HEK293T (cell line): ENCODE measurements at regions not wholly inside any gene's neighbourhood (a gene's known extent, or its start where the extent isn't known, plus 50 kb on each side); places are given as distances from the start of the nearest gene placed in this dataset.

Experiments used
- CTCF ChIA-PET: fragments of 350-600 bp; formaldehyde crosslinking; extraction: SDS; loops from one replicate; lab custom pipeline; 2021; ENCODE audit warnings: antibody characterized with exemption, inconsistent platforms; lab: Yijun Ruan, JAX
- POLR2A ChIA-PET: fragments of 350-600 bp; formaldehyde crosslinking; extraction: SDS; loops from one replicate; lab custom pipeline; 2020; ENCODE audit warnings: antibody characterized with exemption, inconsistent platforms; lab: Yijun Ruan, JAX
- DNase-seq: peaks from one replicate; pipeline ENCODE4 v3.0.0; 2012; ENCODE audit warnings: mixed read lengths; ENCODE audit errors: extremely low spot score
- ARNT ChIP-seq: fragments of 450-650 bp; IDR thresholded peaks from 2 replicates; pipeline ENCODE4 v1.6.1; 2017; ENCODE audit warnings: mild to moderate bottlenecking
- BHLHE40 ChIP-seq: fragments of 450-650 bp; IDR thresholded peaks from 2 replicates; pipeline ENCODE4 v1.6.1; 2016; ENCODE audit warnings: mild to moderate bottlenecking, moderate library complexity, borderline replicate concordance
- CTBP1 ChIP-seq: fragments of 450-650 bp; IDR thresholded peaks from 2 replicates; pipeline ENCODE4 v1.6.1; 2016; ENCODE audit warnings: borderline replicate concordance
- ELF4 ChIP-seq: fragments of 450-650 bp; IDR thresholded peaks from 2 replicates; pipeline ENCODE4 v1.6.1; 2017; ENCODE audit warnings: antibody characterized with exemption
- FOXA1 ChIP-seq: fragments of 450-650 bp; IDR thresholded peaks from 2 replicates; pipeline ENCODE4 v1.6.1; 2016; ENCODE audit warnings: mild to moderate bottlenecking
- FOXK2 ChIP-seq: fragments of 450-650 bp; IDR thresholded peaks from 2 replicates; pipeline ENCODE4 v1.6.1; 2016; ENCODE audit warnings: mild to moderate bottlenecking
- FOXM1 ChIP-seq: fragments of 450-650 bp; IDR thresholded peaks from 2 replicates; pipeline ENCODE4 v1.6.1; 2017; ENCODE audit warnings: mild to moderate bottlenecking, borderline replicate concordance
- HDGF ChIP-seq: fragments of 450-650 bp; IDR thresholded peaks from 2 replicates; pipeline ENCODE4 v1.6.1; 2017; ENCODE audit warnings: antibody characterized with exemption, borderline replicate concordance
- L3MBTL2 ChIP-seq: fragments of 450-650 bp; conservative IDR thresholded peaks from 2 replicates; pipeline ENCODE4 v1.6.1; 2016; ENCODE audit warnings: mild to moderate bottlenecking
- LEF1 ChIP-seq: fragments of 450-650 bp; IDR thresholded peaks from 2 replicates; pipeline ENCODE4 v1.6.1; 2017; ENCODE audit warnings: mild to moderate bottlenecking, borderline replicate concordance
- NFRKB ChIP-seq: fragments of 450-650 bp; IDR thresholded peaks from 2 replicates; pipeline ENCODE4 v1.6.1; 2016; ENCODE audit warnings: mild to moderate bottlenecking, moderate library complexity
- PKNOX1 ChIP-seq: fragments of 450-650 bp; IDR thresholded peaks from 2 replicates; pipeline ENCODE4 v1.6.1; 2016
- SP1 ChIP-seq: fragments of 450-650 bp; IDR thresholded peaks from 2 replicates; pipeline ENCODE4 v1.6.1; 2017
- SUZ12 ChIP-seq: fragments of 450-650 bp; IDR thresholded peaks from 2 replicates; pipeline ENCODE4 v1.6.1; 2016; ENCODE audit warnings: mild to moderate bottlenecking
- TARDBP ChIP-seq: fragments of 450-650 bp; IDR thresholded peaks from 2 replicates; pipeline ENCODE4 v1.6.1; 2016
- ZNF384 ChIP-seq: fragments of 450-650 bp; IDR thresholded peaks from 2 replicates; pipeline ENCODE4 v1.6.1; 2016

GRCh38 chr1:207241164-207241934 lies 80.1 kb upstream of the CD55 start:
- CTCF ChIA-PET: no interaction called here
- TF ChIP-seq LEF1 (no peak), FOXK2 (no peak), NFRKB (no peak), HDGF (no peak), ARNT (no peak), SP1 (no peak), ELF4 (no peak), PKNOX1 (no peak), BHLHE40 (no peak), ZNF384 (no peak), FOXA1 (no peak), L3MBTL2 (no peak), CTBP1 (no peak), SUZ12 (no peak), FOXM1 (no peak), TARDBP (no peak)
- POLR2A ChIA-PET: no interaction called here
- DNase-seq: no peak

GRCh38 chr1:207243442-207244408 lies 77.8 kb upstream of the CD55 start:
- TF ChIP-seq BHLHE40 (no peak), CTBP1 (no peak), ARNT (no peak), HDGF (no peak), NFRKB (no peak), PKNOX1 (no peak)
- ChIA-PET CTCF (no interaction called here), POLR2A (no interaction called here)
- no peak for DNase-seq

- no peak for DNase-seq
- TF ChIP-seq CTBP1 (no peak), L3MBTL2 (no peak), TARDBP (no peak), PKNOX1 (no peak), BHLHE40 (no peak), FOXM1 (no peak), SP1 (no peak), SUZ12 (no peak)
- CTCF ChIA-PET: no interaction called here
- POLR2A ChIA-PET: no interaction called here
These were observed 77.1 kb upstream of the CD55 start for GRCh38 chr1:207244409-207244801.

GRCh38 chr1:207245124-207245523 lies 76.4 kb upstream of the CD55 start:
- no peak for DNase-seq
- POLR2A ChIA-PET: no interaction called here
- CTCF ChIA-PET: no interaction called here
- TF ChIP-seq ELF4 (no peak), CTBP1 (no peak), TARDBP (no peak), NFRKB (no peak), L3MBTL2 (no peak), FOXA1 (no peak), SP1 (no peak), SUZ12 (no peak), LEF1 (no peak), FOXM1 (no peak), HDGF (no peak), ARNT (no peak), PKNOX1 (no peak), ZNF384 (no peak), BHLHE40 (no peak), FOXK2 (no peak)

GRCh38 chr1:207248544-207249198 lies 72.8 kb upstream of the CD55 start:
- POLR2A ChIA-PET: no interaction called here

More at GRCh38 chr1:207248544-207249198, 72.8 kb upstream of the CD55 start:
- TF ChIP-seq LEF1 (no peak), L3MBTL2 (no peak)
- DNase-seq: no peak
- CTCF ChIA-PET: no interaction called here
